HUES48 (cell line): ENCODE measurements at regions not wholly inside any gene's neighbourhood (a gene's known extent, or its start where the extent isn't known, plus 50 kb on each side); places are given as distances from the start of the nearest gene placed in this dataset.
"Not testable (repeated sequence)": the region's sequence is repeated elsewhere in the genome, so short reads cannot be mapped to it uniquely, and the experiment has no call there.

Source experiments
- H3K27ac ChIP-seq: one replicate; pipeline ENCODE4 v1.7.0; 2013; ENCODE audit warnings: low read depth, low read length, inconsistent platforms
- H3K27me3 ChIP-seq: 2 replicates; pipeline ENCODE4 v1.6.1; 2013; ENCODE audit warnings: mild to moderate bottlenecking, low read length; ENCODE audit not compliant: control insufficient read depth, insufficient read depth
- H3K36me3 ChIP-seq: 2 replicates; pipeline ENCODE4 v1.6.1; 2013; ENCODE audit warnings: low read length; ENCODE audit not compliant: control insufficient read depth, insufficient read depth
- H3K4me1 ChIP-seq: 2 replicates; pipeline ENCODE4 v1.6.1; 2013; ENCODE audit warnings: mild to moderate bottlenecking, low read length; ENCODE audit not compliant: control insufficient read depth, insufficient read depth
- H3K4me3 ChIP-seq: 2 replicates; pipeline ENCODE4 v1.5.1; 2013; ENCODE audit warnings: mild to moderate bottlenecking, low read depth, low read length
- H3K9ac ChIP-seq: 2 replicates; pipeline ENCODE4 v1.6.1; 2013; ENCODE audit warnings: mild to moderate bottlenecking, low read depth, low read length, moderate library complexity
- H3K9me3 ChIP-seq: 2 replicates; pipeline ENCODE4 v1.6.1; 2013; ENCODE audit warnings: low read length; ENCODE audit not compliant: control insufficient read depth, insufficient read depth

DNA sequence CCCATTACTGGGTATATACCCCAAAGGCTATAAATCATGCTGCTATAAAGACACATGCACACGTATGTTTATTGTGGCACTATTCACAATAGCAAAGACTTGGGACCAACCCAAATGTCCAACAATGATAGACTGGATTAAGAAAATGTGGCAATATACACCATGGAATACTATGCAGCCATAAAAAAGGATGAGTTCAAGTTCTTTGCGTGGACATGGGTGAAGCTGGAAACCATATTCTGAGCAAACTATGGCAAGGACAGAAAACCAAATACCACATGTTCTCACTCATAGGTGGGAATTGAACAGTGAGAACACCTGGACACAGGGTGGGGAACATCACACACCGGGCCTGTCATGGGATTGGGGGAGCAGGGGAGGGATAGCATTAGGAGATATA lies 54.4 kb upstream of the MUCL1 start:
- H3K9ac ChIP-seq, H3K36me3 ChIP-seq, H3K27me3 ChIP-seq, H3K9me3 ChIP-seq, H3K27ac ChIP-seq, H3K4me3 ChIP-seq, H3K4me1 ChIP-seq: not testable (repeated sequence)

DNA sequence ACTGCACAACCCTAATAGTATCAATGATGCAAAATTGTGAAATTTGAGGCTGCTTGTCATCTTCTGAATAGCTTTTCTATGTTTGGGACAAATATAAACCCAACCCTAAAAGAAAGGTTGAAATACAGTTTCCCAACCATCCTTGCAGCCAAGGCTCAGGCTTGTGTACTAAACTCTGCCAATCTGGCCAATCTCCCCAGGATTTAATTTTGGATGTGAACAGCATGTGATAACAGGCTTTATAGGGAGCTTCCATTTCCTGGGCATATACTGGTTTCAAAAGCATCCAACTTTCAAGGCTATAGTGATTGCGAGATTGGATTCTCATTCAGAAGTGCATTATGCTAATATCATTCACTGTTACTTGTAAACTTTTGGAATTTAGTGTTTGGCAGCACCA lies 55.7 kb upstream of the MUCL1 start:
- H3K4me1 ChIP-seq = no peaks in the 10 kb centered on the region
- H3K4me3 ChIP-seq = no peak overlapping the region
- no peaks in the 10 kb centered on the region for H3K9me3 ChIP-seq
- H3K27me3 ChIP-seq = no peaks in the 10 kb centered on the region; the same call in 1 of the 2 replicates
- no peaks in the 10 kb centered on the region for H3K36me3 ChIP-seq
- no peak overlapping the region for H3K27ac ChIP-seq
- no peak overlapping the region for H3K9ac ChIP-seq

DNA sequence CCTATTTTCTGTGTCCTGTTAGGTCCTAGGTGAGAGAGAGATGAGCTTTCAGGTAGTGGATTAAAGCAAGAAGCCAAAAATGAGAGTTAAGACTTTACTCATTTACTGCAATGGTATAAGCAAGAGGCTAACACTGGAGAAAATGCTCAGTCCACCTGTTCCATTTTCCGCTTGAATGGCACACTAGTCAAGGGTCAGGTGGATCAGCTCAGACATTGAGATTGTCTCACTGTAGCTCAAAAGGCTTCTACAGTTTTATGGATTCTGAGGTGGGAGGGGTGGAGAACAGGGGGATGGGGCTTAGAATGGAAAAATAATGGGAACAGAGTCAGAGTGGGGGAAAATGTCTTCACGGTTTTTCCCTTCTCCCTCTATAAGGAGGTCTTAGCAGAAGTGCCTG lies 57.3 kb upstream of the MUCL1 start:
- no peaks in the 10 kb centered on the region for H3K36me3 ChIP-seq

DNA sequence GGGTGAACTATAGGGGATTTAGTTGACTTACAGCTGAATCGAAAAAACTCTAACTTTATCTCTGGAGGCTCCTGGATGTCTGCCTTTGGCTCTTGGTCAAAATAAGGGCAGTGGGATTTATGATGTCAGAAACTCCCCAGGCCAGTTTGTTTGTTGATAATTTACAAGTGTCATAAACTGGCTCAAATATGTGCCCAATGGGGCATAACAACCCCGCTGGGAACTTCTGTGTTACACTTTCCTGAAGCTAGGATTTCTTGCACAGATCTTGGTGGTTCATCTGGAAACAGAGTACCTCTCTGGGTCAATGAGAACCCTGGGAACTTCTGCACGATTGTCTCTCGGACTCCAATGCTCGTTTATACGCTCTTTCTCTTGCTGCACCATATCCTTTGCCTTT lies 58.7 kb upstream of the MUCL1 start:
- Histone ChIP-seq H3K4me1 (no peaks in the 10 kb centered on the region), H3K9me3 (no peaks in the 10 kb centered on the region), H3K4me3 (no peak overlapping the region), H3K9ac (no peak overlapping the region), H3K27ac (no peak overlapping the region), H3K27me3 (no peaks in the 10 kb centered on the region; the same call in 1 of the 2 replicates), H3K36me3 (no peaks in the 10 kb centered on the region)

More for the DNA sequence above, 57.3 kb upstream of the MUCL1 start:
- H3K9me3 ChIP-seq = no peaks in the 10 kb centered on the region
- H3K27me3 ChIP-seq = no peaks in the 10 kb centered on the region; the same call in 1 of the 2 replicates
- H3K4me1 ChIP-seq = no peaks in the 10 kb centered on the region
- no peak overlapping the region for H3K4me3 ChIP-seq
- no peak overlapping the region for H3K9ac ChIP-seq
- H3K27ac ChIP-seq = no peak overlapping the region

DNA sequence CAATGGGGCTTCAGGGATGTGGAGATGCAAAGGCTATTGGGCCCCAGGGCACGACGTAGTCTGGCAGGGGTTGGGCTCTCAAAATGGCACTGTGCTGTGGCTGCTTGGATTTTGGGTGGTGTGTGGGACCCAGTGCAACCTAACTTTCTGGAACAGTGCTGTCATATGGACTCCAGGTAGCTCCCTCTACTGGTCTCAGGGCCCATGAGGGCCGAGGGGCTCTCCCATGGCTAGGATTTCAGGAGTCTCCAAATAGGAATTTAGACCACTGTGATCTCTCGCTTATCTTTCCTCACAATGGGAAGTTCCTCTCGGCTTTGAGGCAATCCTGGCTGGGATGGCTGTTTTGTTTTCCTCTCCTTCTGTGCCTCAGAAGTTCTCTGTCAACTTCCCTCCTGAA lies 68.2 kb upstream of the MUCL1 start:
- Histone ChIP-seq H3K4me1 (no peaks in the 10 kb centered on the region), H3K27ac (no peak overlapping the region), H3K4me3 (no peak overlapping the region), H3K9me3 (peaks cover 10% of the 10 kb centered on the region), H3K9ac (no peak overlapping the region), H3K27me3 (no peaks in the 10 kb centered on the region), H3K36me3 (no peaks in the 10 kb centered on the region)

DNA sequence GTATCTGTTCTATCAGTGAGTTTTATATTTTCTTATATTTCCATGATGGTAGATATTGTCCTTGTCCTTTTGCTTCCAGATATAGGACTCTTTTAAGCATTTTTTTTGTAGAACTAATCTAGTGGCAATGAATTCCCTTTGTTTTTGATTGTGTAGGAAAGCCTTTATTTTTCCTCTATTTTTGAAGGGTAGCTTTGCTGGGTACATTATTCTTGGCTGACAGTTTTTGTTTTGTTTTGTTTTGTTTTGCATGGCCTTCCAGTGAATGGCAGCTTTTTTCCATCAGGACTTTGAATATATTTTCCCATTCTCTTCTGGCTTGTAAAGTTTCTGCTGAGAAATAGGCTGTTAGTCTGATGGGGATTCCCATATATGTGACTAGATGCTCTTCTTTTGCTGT lies 70.2 kb upstream of the MUCL1 start:
- H3K27ac ChIP-seq = no peak overlapping the region
- H3K4me1 ChIP-seq = no peaks in the 10 kb centered on the region
- peaks cover 10% of the 10 kb centered on the region for H3K9me3 ChIP-seq
- no peaks in the 10 kb centered on the region for H3K27me3 ChIP-seq
- no peak overlapping the region for H3K4me3 ChIP-seq
- no peak overlapping the region for H3K9ac ChIP-seq
- H3K36me3 ChIP-seq = no peaks in the 10 kb centered on the region

DNA sequence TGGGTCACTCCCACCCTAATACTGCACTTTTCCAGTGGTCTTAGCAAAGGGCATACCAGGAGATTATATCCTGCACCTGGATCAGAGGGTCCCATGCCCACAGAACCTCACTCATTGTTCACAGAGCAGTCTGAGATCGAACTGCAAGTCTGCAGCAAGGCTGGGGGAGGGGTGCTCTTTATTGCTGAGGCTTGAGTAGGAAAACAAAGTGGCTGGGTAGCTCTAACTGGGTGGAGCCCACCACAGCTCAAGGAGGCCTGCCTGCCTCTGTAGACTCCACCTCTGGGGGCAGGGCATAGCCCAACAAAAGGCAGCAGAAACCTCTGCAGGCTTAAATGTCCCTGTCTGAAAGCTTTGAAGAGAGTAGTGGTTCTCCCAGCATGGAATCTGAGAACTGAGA lies 77.3 kb upstream of the MUCL1 start:
- H3K27ac ChIP-seq, H3K4me3 ChIP-seq, H3K4me1 ChIP-seq, H3K9me3 ChIP-seq, H3K27me3 ChIP-seq, H3K9ac ChIP-seq, H3K36me3 ChIP-seq: not testable (repeated sequence)

DNA sequence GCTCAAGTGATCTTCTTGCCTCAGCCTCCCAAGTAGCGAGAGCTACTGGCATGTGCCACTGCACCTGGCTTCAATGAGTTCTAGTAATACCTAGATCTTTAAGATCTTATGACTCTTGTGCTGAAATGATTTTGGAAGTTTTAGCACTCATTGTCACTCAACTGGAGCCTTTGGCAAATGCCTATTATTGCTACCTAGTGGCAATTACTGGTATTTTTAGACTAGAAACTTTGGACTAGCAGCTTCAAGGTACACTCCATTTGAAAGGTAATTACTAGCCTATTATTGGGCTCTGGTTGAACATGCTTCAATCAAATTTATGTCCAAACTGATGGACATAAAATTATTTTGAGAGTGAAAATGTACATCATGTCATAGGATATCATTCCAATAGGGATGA lies 80.7 kb upstream of the MUCL1 start:
- no peaks in the 10 kb centered on the region for H3K4me1 ChIP-seq
- H3K9me3 ChIP-seq = peaks cover 7% of the 10 kb centered on the region
- no peak overlapping the region for H3K27ac ChIP-seq
- H3K27me3 ChIP-seq = no peaks in the 10 kb centered on the region
- H3K9ac ChIP-seq = no peak overlapping the region
- H3K36me3 ChIP-seq = no peaks in the 10 kb centered on the region
- no peak overlapping the region for H3K4me3 ChIP-seq

DNA sequence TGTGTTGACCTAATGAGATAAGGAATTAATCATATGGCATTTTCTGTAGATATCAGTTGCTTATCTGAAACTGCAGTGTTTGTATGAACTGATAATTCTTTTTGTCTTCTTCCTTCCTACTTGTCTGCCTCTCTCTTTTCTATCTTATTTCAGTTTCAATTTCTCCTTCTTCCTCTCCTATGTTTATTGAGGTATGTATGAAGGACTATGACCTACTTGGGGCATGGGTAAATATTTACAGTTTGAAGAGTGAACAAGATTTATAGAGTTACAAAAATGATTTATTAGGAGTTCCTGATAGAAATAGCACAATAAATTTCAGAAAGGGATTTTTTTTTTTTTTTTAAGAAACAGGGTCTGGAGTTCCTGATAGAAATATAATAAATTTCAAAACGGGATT lies 88.7 kb upstream of the MUCL1 start:
- Histone ChIP-seq H3K9me3 (no peaks in the 10 kb centered on the region), H3K27ac (no peak overlapping the region), H3K36me3 (no peaks in the 10 kb centered on the region)

DNA sequence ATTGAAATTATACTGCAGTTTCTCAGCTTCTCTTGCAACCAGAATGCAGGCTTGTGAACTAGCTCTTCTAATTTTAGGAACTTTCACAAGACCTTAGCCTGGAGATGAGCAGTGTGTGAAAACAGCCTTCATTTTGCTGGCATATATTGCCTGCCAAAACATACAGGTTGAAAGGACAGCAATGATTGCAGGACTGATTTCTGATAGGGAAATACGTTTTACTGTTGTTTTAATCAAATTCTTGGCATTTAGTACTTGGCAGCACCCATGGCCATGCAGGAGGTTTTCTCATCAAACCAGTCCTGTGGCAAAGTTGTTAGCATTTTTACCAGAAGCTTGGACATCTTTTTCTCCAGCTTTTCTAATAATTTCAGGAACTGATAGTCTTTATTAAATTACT lies 91.9 kb upstream of the MUCL1 start:
- Histone ChIP-seq H3K27ac (no peak overlapping the region), H3K9ac (no peak overlapping the region), H3K9me3 (no peaks in the 10 kb centered on the region), H3K36me3 (no peaks in the 10 kb centered on the region), H3K4me3 (no peak overlapping the region), H3K27me3 (no peaks in the 10 kb centered on the region), H3K4me1 (no peaks in the 10 kb centered on the region)

More for the DNA sequence above, 88.7 kb upstream of the MUCL1 start:
- H3K4me1 ChIP-seq = no peaks in the 10 kb centered on the region
- no peaks in the 10 kb centered on the region for H3K27me3 ChIP-seq
- no peak overlapping the region for H3K4me3 ChIP-seq
- H3K9ac ChIP-seq = no peak overlapping the region

DNA sequence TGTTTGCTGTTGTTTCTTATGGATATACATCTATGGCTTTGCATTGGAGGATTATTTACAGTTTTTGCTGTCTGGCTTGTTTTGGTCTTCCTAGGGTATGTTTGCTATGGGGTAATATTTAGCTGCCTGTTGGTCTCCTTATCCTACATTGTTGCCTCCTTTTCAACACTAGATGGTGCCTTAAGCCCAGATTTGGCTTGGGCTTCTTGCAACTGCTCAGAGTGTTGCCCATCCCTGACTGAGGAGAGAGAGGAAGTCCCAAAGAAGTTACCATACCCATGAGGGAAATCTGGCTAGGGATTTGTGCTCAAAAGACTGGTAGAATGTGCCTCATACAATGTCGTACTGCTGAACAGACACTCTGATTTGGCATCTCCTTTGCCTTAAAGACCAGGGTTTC lies 94.6 kb upstream of the MUCL1 start:
- Histone ChIP-seq H3K27me3 (no peaks in the 10 kb centered on the region), H3K9ac (no peak overlapping the region), H3K36me3 (no peaks in the 10 kb centered on the region), H3K9me3 (no peaks in the 10 kb centered on the region), H3K27ac (no peak overlapping the region), H3K4me3 (no peak overlapping the region), H3K4me1 (no peaks in the 10 kb centered on the region)

DNA sequence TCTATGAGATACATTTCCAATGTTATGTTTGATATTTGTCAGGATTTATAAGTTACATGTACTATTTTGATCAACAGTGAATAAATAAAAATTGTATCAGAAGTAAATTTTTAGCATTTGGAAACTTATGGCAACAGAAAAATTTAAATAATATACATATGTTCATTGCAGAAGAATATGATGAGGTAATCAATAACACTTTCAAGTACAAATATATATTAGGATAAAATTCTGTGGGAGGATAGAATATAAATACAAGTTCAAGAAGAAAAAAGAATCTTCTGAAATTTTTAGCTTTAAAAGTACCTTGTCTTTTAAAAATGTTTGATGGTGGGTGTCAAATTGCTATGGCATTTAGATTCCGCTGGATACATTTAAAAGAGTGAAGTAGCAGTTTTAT lies 102.8 kb upstream of the MUCL1 start:
- H3K9ac ChIP-seq = no peak overlapping the region
- no peak overlapping the region for H3K27ac ChIP-seq
- no peaks in the 10 kb centered on the region for H3K36me3 ChIP-seq
- no peaks in the 10 kb centered on the region for H3K9me3 ChIP-seq
- H3K4me1 ChIP-seq = no peaks in the 10 kb centered on the region
- H3K27me3 ChIP-seq = no peaks in the 10 kb centered on the region
- no peak overlapping the region for H3K4me3 ChIP-seq
